CD4-positive, CD25-positive, alpha-beta regulatory T cell (primary cell): ENCODE measurements at regions not wholly inside any gene's neighbourhood (a gene's known extent, or its start where the extent isn't known, plus 50 kb on each side); places are given as distances from the start of the nearest gene placed in this dataset.

Experiments
- ATAC-seq, 2 donors: fragments of 150-1000 bp; cut with Tn5 transposase; one replicate each; pipeline ENCODE4 v1.10.0; 2021; ENCODE audit warnings: low read depth in 2 of 2, moderate number of reproducible peaks in 2 of 2, moderate library complexity in 1 of 2
- DNase-seq, 3 donors: peaks; one replicate each; pipeline versions ENCODE4 v3.0.0 to v3.0.0-alpha.2; 2012 to 2022; ENCODE audit warnings: mixed read lengths in 1 of 3
- H3K27ac ChIP-seq: one replicate; pipeline ENCODE4 v1.7.0; 2013; ENCODE audit warnings: mild to moderate bottlenecking, low read length; ENCODE audit not compliant: insufficient read depth, poor library complexity, severe bottlenecking
- H3K27me3 ChIP-seq: one replicate; pipeline ENCODE4 v1.7.0; 2013; ENCODE audit warnings: low read length; ENCODE audit not compliant: control insufficient read depth, insufficient read depth
- H3K36me3 ChIP-seq: one replicate; pipeline ENCODE4 v1.7.0; 2013; ENCODE audit warnings: mild to moderate bottlenecking, low read length, moderate library complexity; ENCODE audit not compliant: control insufficient read depth, insufficient read depth
- H3K4me1 ChIP-seq: 2 replicates; pipeline ENCODE4 v1.7.0; 2013; ENCODE audit warnings: mild to moderate bottlenecking, low read length; ENCODE audit not compliant: insufficient read depth, control insufficient read depth, poor library complexity, severe bottlenecking
- H3K4me3 ChIP-seq: one replicate; pipeline ENCODE4 v1.7.0; 2013; ENCODE audit warnings: low read depth, mild to moderate bottlenecking, low read length, moderate library complexity
- H3K9me3 ChIP-seq, 2 experiments: 1 replicate in 1 of 2; 2 replicates in 1 of 2; pipeline ENCODE4 v1.7.0; 2013; ENCODE audit warnings: low read length in 2 of 2, mild to moderate bottlenecking in 1 of 2, moderate library complexity in 1 of 2; ENCODE audit not compliant: control insufficient read depth in 2 of 2
- H3K27ac Mint-ChIP-seq, 3 donors: one replicate each; pipeline ENCODE4 v1.8.0; 2020 to 2022; ENCODE audit warnings: mild to moderate bottlenecking in 3 of 3, mixed read lengths in 3 of 3, moderate library complexity in 2 of 3
- H3K27me3 Mint-ChIP-seq: one replicate; pipeline ENCODE4 v1.8.0; 2022; ENCODE audit warnings: mild to moderate bottlenecking, mixed read lengths
- H3K36me3 Mint-ChIP-seq: one replicate; pipeline ENCODE4 v1.8.0; 2020; ENCODE audit warnings: mixed read lengths
- H3K4me1 Mint-ChIP-seq, 4 donors: one replicate each; pipeline ENCODE4 v1.8.0; 2020 to 2022; ENCODE audit warnings: mixed read lengths in 4 of 4, mild to moderate bottlenecking in 1 of 4
- H3K4me3 Mint-ChIP-seq, 4 donors: one replicate each; pipeline ENCODE4 v1.8.0; 2020 to 2022; ENCODE audit warnings: mild to moderate bottlenecking in 4 of 4, mixed read lengths in 4 of 4, moderate library complexity in 3 of 4
- H3K9me3 Mint-ChIP-seq, 7 donors: one replicate each; pipeline ENCODE4 v1.8.0; 2020 to 2022; ENCODE audit warnings: mixed read lengths in 7 of 7, mild to moderate bottlenecking in 3 of 7, moderate library complexity in 2 of 7

DNA sequence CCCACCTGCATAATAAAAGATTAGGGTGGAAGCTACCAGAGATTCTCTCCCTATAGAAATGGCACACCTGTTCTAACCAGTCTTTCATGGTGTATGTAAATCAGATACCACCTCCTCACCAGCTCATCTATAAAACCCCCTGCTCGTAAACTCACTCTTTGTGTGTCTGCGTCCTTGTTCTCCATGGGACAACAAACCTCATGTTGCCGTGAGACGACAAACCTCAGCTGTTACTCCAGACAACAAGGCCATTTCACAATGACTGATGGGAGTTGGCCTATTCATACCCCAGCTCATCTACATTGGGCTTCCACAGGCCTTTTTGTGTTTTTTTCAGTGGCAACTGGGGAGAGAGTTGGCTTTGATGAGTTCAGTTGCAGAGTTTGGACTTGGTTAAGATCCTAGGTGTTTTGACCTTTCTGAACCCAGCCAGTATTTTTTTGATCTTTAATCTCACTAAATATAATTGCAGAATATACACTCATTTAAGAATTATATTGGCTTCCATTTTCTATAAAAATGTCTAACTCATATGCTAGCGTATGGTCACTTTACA, 96.6 kb upstream of the LRIG1 start:
- ATAC-seq (no peak), DNase-seq (no peak)
- peaks cover 0 to 2% (median 0%) of the 10 kb centered on the region in 4 donors for H3K4me1 Mint-ChIP-seq
- no peaks in the 10 kb centered on the region for H3K9me3 Mint-ChIP-seq
- Histone ChIP-seq H3K9me3 (no peaks in the 10 kb centered on the region), H3K4me3 (no peak overlapping the region), H3K27ac (no peak overlapping the region), H3K4me1 (no peaks in the 10 kb centered on the region), H3K27me3 (peaks cover 6% of the 10 kb centered on the region), H3K36me3 (no peaks in the 10 kb centered on the region)
- no peaks in the 10 kb centered on the region for H3K36me3 Mint-ChIP-seq
- H3K4me3 Mint-ChIP-seq: no peak overlapping the region
- peaks cover 19% of the 10 kb centered on the region for H3K27me3 Mint-ChIP-seq
- H3K27ac Mint-ChIP-seq: no peak overlapping the region

DNA sequence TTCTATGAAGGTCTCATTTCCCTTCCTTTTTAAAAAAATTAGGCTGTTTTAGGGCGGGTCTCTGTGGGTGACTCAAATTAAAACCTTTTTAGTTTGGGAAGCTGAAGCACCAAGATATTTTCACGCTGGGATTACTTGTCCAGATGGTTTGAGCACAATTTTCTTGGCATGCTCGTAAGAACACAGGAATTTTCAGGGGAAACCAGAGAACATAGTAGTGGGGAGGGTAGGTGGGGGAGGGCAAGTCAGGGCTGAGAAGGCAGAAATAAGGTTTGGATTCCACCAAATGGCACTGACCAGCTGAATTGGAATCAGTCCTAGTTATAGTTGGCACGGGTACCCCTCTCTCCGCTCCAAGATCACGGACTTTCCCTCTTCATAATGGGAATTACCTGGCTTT, 97.3 kb upstream of the LRIG1 start:
- Histone ChIP-seq H3K36me3 (no peaks in the 10 kb centered on the region), H3K27ac (no peak overlapping the region), H3K4me3 (no peak overlapping the region), H3K27me3 (peaks cover 9% of the 10 kb centered on the region), H3K4me1 (no peaks in the 10 kb centered on the region), H3K9me3 (no peaks in the 10 kb centered on the region)
- Mint-ChIP-seq H3K27me3 (peaks cover 18% of the 10 kb centered on the region), H3K9me3 (no peaks in the 10 kb centered on the region), H3K4me1 (peaks cover 0 to 10% (median 3%) of the 10 kb centered on the region in 4 donors), H3K36me3 (no peaks in the 10 kb centered on the region), H3K4me3 (no peak overlapping the region), H3K27ac (no peak overlapping the region)
- no peak for DNase-seq
- ATAC-seq: no peak

DNA sequence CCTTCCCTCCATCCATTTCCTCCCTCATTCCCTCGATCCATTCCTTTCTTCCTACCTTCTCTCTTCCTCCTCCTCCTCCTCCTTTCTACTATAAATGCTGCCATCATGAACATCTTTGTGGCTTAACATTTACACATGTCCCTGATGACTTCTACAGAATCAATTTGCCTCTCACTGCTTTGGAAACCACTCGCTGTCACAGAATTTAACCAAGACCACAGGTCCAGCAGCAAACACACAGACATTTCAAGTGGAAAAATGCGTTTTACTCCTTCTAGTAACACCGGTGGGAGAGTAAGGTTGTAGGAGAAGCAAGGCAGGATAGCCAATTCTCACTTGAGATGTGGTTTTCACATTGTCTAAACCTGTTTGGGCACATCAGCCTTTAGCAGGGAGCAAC, 101.4 kb upstream of the LRIG1 start:
- Histone ChIP-seq H3K9me3 (no peaks in the 10 kb centered on the region), H3K27ac (no peak overlapping the region), H3K4me1 (no peaks in the 10 kb centered on the region), H3K4me3 (no peak overlapping the region), H3K36me3 (no peaks in the 10 kb centered on the region), H3K27me3 (peaks cover 9% of the 10 kb centered on the region)
- ATAC-seq (no peak), DNase-seq (no peak)
- H3K4me1 Mint-ChIP-seq: peaks cover 3 to 18% (median 6%) of the 10 kb centered on the region in 4 donors
- no peak overlapping the region for H3K4me3 Mint-ChIP-seq
- H3K27me3 Mint-ChIP-seq: peaks cover 10% of the 10 kb centered on the region
- no peaks in the 10 kb centered on the region for H3K9me3 Mint-ChIP-seq
- H3K36me3 Mint-ChIP-seq: no peaks in the 10 kb centered on the region
- no peak overlapping the region for H3K27ac Mint-ChIP-seq

DNA sequence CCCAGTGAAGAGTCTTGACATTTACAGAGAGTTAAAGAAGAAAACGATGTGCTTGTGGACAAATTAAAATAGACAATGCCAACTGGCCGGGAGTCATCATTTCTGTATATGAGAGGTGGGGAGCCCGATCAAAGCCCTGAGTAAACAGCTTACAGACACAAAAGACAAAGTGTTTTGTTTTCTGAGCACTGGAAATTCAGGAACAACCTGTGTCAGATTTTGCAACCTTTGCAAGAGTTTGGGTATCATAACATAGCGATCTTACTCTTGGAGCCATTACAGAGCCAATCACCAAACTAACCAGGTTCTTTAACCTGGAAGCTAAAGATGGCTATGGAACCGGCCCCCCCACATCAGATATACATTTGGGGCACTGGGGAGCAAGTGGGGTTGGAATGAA, 101.9 kb upstream of the LRIG1 start:
- ATAC-seq (no peak), DNase-seq (no peak)
- Mint-ChIP-seq H3K27me3 (peaks cover 10% of the 10 kb centered on the region), H3K4me3 (no peak overlapping the region), H3K9me3 (no peaks in the 10 kb centered on the region), H3K36me3 (no peaks in the 10 kb centered on the region), H3K27ac (no peak overlapping the region), H3K4me1 (peaks cover 3 to 18% (median 6%) of the 10 kb centered on the region in 4 donors)
- Histone ChIP-seq H3K4me1 (no peaks in the 10 kb centered on the region), H3K9me3 (no peaks in the 10 kb centered on the region), H3K4me3 (no peak overlapping the region), H3K27me3 (peaks cover 9% of the 10 kb centered on the region), H3K27ac (no peak overlapping the region), H3K36me3 (no peaks in the 10 kb centered on the region)

DNA sequence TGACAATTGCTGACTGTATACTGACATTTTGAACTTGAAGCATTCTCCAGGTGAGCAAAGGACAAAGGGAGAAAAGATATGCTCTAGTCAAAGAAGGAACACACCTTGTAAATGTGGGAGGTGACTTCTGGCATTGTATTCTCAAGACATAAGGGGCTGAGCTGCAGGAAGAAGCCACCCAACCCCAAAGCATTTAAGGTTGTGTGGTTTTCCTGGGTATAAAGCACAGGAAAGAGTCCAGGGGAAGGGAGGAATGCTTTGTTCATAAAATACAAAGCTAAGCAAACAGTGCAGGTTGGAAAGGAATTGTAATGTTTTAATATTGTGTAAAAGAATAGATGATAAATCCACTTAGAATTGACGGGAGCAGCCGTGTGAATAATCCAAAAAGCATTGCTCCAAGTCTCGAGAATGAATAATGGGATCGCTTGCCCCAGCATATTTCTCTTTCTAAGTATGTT, 102.4 kb upstream of the LRIG1 start:
- H3K4me1 Mint-ChIP-seq: peaks cover 3 to 18% (median 6%) of the 10 kb centered on the region in 4 donors
- H3K9me3 Mint-ChIP-seq: no peaks in the 10 kb centered on the region
- Histone ChIP-seq H3K36me3 (no peaks in the 10 kb centered on the region), H3K4me3 (no peak overlapping the region), H3K27me3 (peaks cover 9% of the 10 kb centered on the region), H3K4me1 (no peaks in the 10 kb centered on the region), H3K9me3 (no peaks in the 10 kb centered on the region), H3K27ac (no peak overlapping the region)
- DNase-seq: no peak
- H3K4me3 Mint-ChIP-seq: no peak overlapping the region
- no peak overlapping the region for H3K27ac Mint-ChIP-seq
- H3K27me3 Mint-ChIP-seq: peaks cover 10% of the 10 kb centered on the region
- no peak for ATAC-seq
- H3K36me3 Mint-ChIP-seq: no peaks in the 10 kb centered on the region

DNA sequence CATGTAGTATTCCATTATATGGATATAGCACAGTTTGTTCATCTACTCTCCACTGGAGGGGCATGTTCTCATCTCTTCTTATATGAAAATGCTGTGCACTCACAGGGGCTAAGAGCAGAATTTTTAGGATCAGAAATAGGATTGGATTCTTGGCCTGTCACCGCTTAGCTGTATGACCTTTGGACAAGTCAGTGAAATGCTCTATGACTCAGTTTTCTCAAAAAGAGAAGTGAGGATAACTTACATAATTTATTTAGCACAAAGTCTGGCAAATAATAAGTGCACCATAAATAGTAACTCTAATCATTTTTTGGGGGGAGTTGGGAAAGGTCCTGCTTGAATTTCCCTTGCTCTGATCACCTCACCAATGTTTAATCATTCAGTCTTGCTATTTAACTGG, 103.7 kb upstream of the LRIG1 start:
- no peak overlapping the region for H3K4me3 Mint-ChIP-seq
- H3K9me3 Mint-ChIP-seq: peaks cover 0 to 1% (median 0%) of the 10 kb centered on the region in 7 donors
- peaks cover 3 to 18% (median 6%) of the 10 kb centered on the region in 4 donors for H3K4me1 Mint-ChIP-seq
- ATAC-seq: no peak
- Histone ChIP-seq H3K27me3 (peaks cover 9% of the 10 kb centered on the region), H3K36me3 (no peaks in the 10 kb centered on the region), H3K4me1 (no peaks in the 10 kb centered on the region), H3K4me3 (no peak overlapping the region), H3K27ac (no peak overlapping the region), H3K9me3 (no peaks in the 10 kb centered on the region)
- DNase-seq: no peak
- no peaks in the 10 kb centered on the region for H3K36me3 Mint-ChIP-seq
- no peak overlapping the region for H3K27ac Mint-ChIP-seq
- H3K27me3 Mint-ChIP-seq: peaks cover 18% of the 10 kb centered on the region

DNA sequence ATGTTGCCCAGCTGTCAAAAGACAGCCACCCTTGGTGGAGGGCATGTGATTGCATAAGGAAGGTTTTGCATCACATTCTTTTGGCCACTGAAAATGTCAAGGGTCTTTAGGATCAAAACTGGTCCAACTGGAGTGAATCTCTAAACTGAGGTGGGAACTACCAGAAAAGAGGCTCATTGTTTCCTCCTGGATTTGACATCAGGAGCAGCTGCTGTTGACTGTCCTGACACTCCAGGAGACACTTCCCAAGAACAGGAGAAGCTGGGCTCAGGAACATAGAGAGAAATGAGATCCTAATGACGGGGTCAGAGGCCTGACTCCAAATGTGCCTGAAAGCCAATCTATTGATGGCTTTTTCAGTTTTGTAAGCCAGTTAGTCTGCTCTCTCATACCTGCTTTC, 105.3 kb upstream of the LRIG1 start:
- H3K36me3 Mint-ChIP-seq: no peaks in the 10 kb centered on the region
- DNase-seq: no peak
- Histone ChIP-seq H3K4me1 (no peaks in the 10 kb centered on the region), H3K4me3 (no peak overlapping the region), H3K27me3 (peaks cover 9% of the 10 kb centered on the region), H3K36me3 (no peaks in the 10 kb centered on the region), H3K9me3 (no peaks in the 10 kb centered on the region), H3K27ac (no peak overlapping the region)
- H3K4me1 Mint-ChIP-seq: peaks cover 3 to 18% (median 6%) of the 10 kb centered on the region in 4 donors
- H3K4me3 Mint-ChIP-seq: no peak overlapping the region
- no peak for ATAC-seq
- H3K27me3 Mint-ChIP-seq: peaks cover 18% of the 10 kb centered on the region
- H3K9me3 Mint-ChIP-seq: peaks cover 0 to 2% (median 0%) of the 10 kb centered on the region in 7 donors
- H3K27ac Mint-ChIP-seq: no peak overlapping the region

DNA sequence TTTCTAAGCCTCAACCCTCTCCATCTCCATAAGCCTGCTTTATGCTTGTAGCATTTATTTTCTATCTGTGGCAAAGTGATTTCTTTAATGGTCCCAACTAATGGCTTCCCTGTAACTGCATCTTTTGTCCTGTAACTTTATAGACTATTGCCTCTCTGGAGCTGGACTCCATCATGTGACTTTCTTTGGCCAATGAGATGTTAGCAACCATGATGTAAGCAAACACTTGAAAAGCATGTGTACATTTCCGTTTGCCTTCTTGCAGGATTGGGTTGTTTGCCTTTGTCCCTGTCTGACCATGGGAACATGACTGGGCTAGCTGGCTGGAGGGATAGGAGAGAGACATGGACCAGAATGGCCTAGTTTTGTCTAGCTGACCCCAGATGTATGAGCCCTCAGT, 106.0 kb upstream of the LRIG1 start:
- H3K27ac Mint-ChIP-seq: no peak overlapping the region
- ATAC-seq (no peak), DNase-seq (no peak)
- Histone ChIP-seq H3K9me3 (no peaks in the 10 kb centered on the region), H3K4me3 (no peak overlapping the region), H3K27me3 (peaks cover 9% of the 10 kb centered on the region), H3K27ac (no peak overlapping the region), H3K36me3 (no peaks in the 10 kb centered on the region), H3K4me1 (no peaks in the 10 kb centered on the region)
- H3K9me3 Mint-ChIP-seq: peaks cover 0 to 2% (median 0%) of the 10 kb centered on the region in 7 donors
- peaks cover 18% of the 10 kb centered on the region for H3K27me3 Mint-ChIP-seq
- H3K4me1 Mint-ChIP-seq: peaks cover 3 to 18% (median 6%) of the 10 kb centered on the region in 4 donors
- no peaks in the 10 kb centered on the region for H3K36me3 Mint-ChIP-seq
- H3K4me3 Mint-ChIP-seq: no peak overlapping the region
